Stomach (tissue), 4 donors: ENCODE measurements at regions not wholly inside any gene's neighbourhood (a gene's known extent, or its start where the extent isn't known, plus 50 kb on each side); places are given as distances from the start of the nearest gene placed in this dataset.

ENCODE experiments used
- CTCF ChIP-seq, 7 experiments: fragments of 450-650 bp in 4 of 7; fragments of 200-600 bp in 3 of 7; sonication (generic) in 3 of 7; IDR thresholded peaks; one replicate each; pipeline ENCODE4 v1.5.1; 2016 to 2019; ENCODE audit warnings: antibody characterized with exemption in 7 of 7, control low read depth in 2 of 7, mild to moderate bottlenecking in 1 of 7
- POLR2AphosphoS5 ChIP-seq, 3 donors: sonication (generic); formaldehyde crosslinking; IDR thresholded peaks; one replicate each; pipeline ENCODE4 v1.6.1; 2016; ENCODE audit warnings: antibody characterized with exemption in 3 of 3

- TF ChIP-seq POLR2AphosphoS5 (IDR thresholded peaks at IDR 0.05) (no peak), CTCF (IDR thresholded peaks at IDR 0.05) (no peak)
Observed at GRCh38 chr14:98913967-98914650, 357.9 kb downstream of the BCL11B start.
